ENCODE measurements at regions not wholly inside any gene's neighbourhood (a gene's known extent, or its start where the extent isn't known, plus 50 kb on each side); places are given as distances from the start of the nearest gene placed in this dataset.
"Not testable (repeated sequence)": the region's sequence is repeated elsewhere in the genome, so short reads cannot be mapped to it uniquely, and the experiment has no call there.

DNA sequence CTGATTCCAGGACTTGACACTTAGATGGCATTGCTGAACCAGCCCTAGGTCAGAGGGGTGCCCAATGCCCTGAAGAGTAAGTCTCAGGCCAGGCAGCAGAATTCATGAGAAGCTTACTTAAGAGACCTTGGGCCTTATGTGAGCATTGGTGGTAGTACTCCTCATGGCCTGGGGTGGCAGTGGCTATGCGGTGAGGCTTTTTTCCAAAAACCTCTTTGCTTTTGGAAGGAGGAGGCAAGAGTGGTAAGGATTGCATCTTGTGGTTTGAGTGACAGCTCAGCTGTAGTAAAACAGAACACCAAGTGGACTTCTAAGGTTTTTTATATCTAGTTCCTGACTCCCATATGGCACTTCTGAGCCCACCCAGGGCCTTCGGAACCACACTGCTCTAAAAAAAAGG is 459.0 kb upstream of the STEAP1 start:
- in situ Hi-C loops (cut with HindIII; ENCODE audit: low pct_ligation_motif_present, low sequenced_read_pairs): no loop called here
- TF ChIP-seq, protein P1, sequence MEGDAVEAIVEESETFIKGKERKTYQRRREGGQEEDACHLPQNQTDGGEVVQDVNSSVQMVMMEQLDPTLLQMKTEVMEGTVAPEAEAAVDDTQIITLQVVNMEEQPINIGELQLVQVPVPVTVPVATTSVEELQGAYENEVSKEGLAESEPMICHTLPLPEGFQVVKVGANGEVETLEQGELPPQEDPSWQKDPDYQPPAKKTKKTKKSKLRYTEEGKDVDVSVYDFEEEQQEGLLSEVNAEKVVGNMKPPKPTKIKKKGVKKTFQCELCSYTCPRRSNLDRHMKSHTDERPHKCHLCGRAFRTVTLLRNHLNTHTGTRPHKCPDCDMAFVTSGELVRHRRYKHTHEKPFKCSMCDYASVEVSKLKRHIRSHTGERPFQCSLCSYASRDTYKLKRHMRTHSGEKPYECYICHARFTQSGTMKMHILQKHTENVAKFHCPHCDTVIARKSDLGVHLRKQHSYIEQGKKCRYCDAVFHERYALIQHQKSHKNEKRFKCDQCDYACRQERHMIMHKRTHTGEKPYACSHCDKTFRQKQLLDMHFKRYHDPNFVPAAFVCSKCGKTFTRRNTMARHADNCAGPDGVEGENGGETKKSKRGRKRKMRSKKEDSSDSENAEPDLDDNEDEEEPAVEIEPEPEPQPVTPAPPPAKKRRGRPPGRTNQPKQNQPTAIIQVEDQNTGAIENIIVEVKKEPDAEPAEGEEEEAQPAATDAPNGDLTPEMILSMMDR (IDR thresholded peaks at IDR 0.05; ENCODE audit: low read depth, low read length, missing control alignments): no peak

DNA sequence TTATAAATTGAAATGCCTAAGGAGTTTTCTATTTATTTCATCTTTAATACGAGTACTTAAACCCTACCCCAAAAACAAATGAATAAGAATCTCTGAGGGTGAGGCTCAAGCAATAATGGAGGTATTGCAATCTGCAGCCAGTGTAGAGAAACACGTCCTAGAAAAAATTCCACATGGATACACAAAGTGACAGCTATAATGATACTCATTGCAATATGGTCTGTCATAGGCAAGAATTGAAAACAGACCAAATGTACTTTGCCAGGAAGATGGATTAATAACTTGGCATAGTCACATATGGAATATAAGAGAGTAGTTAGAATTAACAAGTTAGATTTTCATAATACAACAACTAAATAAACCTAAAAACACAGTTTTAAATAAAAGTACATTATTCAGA is 440.1 kb upstream of the STEAP1 start:
- no peak for DNase-seq
- Histone ChIP-seq H3K27me3 (replicated peaks) (no peaks in the 10 kb centered on the region), H3K36me3 (replicated peaks) (no peaks in the 10 kb centered on the region), H3K27ac (no peak overlapping the region), H3K4me3 (ENCODE audit: low read depth, low read length) (no peak overlapping the region)
- TF ChIP-seq, protein P1 (IDR thresholded peaks at IDR 0.05; ENCODE audit: low read depth, low read length, missing control alignments): no peak
- in situ Hi-C loops (cut with HindIII; ENCODE audit: low pct_ligation_motif_present, low sequenced_read_pairs): no loop called here

More for the DNA sequence above, 459.0 kb upstream of the STEAP1 start:
- no peak for DNase-seq
- Histone ChIP-seq H3K27ac (no peak overlapping the region), H3K27me3 (replicated peaks) (no peaks in the 10 kb centered on the region), H3K4me3 (ENCODE audit: low read depth, low read length) (no peak overlapping the region), H3K36me3 (replicated peaks) (no peaks in the 10 kb centered on the region)

DNA sequence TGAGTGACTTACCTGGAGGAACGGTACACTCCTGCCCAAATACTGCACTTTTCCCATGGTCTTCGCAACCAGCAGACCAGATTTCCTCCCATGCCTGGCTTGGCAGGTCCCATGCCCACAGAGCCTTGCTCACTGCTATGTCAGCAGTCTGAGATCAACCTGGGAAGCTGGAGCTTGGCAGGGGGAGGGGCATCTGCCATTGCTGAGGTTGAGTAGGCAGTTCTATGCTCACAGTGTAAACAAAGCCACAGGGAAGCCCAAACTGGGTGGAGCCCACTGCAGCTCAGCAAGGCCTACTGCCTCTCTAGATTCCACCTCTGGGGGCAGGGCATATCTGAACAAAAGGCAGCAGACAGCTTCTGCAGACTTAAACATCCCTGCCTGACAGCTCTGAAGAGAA is 435.3 kb upstream of the STEAP1 start:
- DNase-seq; in situ Hi-C loops (cut with HindIII; ENCODE audit: low pct_ligation_motif_present, low sequenced_read_pairs); H3K4me3 ChIP-seq (ENCODE audit: low read depth, low read length): not testable (repeated sequence)

DNA sequence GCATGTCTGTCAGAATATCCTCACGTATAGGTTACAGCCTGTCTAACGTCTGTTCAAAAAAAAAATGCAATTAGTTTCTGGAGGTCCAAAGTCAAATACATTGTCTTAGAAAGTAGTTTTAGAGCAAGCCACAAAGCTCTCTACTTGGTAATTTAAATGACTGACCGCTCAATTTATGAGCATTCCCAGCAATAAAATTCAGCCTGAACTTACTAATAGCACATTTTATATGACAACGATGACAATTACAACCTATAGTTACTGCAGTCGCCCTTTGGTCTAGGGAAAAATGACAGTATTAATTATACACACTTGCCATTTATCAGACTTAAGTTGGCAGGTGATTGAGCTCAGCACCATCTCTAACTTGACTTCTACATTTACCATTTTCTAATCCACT is 425.8 kb upstream of the STEAP1 start:
- H3K27ac ChIP-seq: no peak overlapping the region
- in situ Hi-C loops (cut with HindIII; ENCODE audit: low pct_ligation_motif_present, low sequenced_read_pairs): no loop called here
- TF ChIP-seq, protein P1 (IDR thresholded peaks at IDR 0.05; ENCODE audit: low read depth, low read length, missing control alignments): no peak

More for the DNA sequence above, 435.3 kb upstream of the STEAP1 start:
- H3K27me3 ChIP-seq (replicated peaks); H3K27ac ChIP-seq; H3K36me3 ChIP-seq (replicated peaks): not testable (repeated sequence)

DNA sequence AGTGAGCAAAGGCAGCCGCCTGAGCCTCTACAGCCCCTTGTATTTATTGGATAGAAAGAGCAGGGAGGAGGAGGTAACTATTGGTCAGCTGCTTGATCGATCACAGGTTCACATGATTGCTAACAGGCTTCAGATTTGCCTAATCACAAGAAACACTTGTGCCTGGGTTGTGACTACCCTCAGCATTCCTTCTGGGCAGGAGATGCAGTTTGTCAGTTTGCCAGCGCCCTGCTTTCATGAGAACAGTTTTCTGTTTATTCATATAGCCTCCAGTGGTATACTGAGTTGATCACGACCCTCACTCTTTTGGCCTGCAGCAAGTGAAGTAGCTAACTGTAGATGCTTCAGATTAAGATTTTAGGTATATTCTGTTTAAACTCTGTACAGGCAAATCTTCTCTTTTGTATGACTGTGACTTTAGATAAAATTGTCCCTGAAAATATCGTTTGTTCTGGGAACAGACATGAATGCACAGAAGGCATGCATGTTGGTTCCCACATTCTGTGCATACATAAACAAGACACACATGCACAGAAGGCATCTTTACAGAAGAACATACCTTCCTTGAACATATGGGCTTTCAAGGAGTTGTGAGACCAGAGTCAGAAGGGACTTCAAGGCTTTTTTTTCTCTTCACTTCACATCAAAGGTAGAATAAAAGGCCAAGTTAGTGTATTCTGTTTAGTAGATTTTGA is 422.4 kb upstream of the STEAP1 start:
- in situ Hi-C loops (cut with HindIII; ENCODE audit: low pct_ligation_motif_present, low sequenced_read_pairs): no loop called here
- Histone ChIP-seq H3K27ac (no peak overlapping the region), H3K27me3 (replicated peaks) (no peaks in the 10 kb centered on the region), H3K4me3 (ENCODE audit: low read depth, low read length) (no peak overlapping the region), H3K36me3 (replicated peaks) (no peaks in the 10 kb centered on the region)
- DNase-seq: no peak
- TF ChIP-seq, protein P1 (IDR thresholded peaks at IDR 0.05; ENCODE audit: low read depth, low read length, missing control alignments): no peak

More for the DNA sequence above, 425.8 kb upstream of the STEAP1 start:
- no peaks in the 10 kb centered on the region for H3K36me3 ChIP-seq (replicated peaks)
- H3K27me3 ChIP-seq (replicated peaks): no peaks in the 10 kb centered on the region
- DNase-seq: no peak
- no peak overlapping the region for H3K4me3 ChIP-seq (ENCODE audit: low read depth, low read length)

DNA sequence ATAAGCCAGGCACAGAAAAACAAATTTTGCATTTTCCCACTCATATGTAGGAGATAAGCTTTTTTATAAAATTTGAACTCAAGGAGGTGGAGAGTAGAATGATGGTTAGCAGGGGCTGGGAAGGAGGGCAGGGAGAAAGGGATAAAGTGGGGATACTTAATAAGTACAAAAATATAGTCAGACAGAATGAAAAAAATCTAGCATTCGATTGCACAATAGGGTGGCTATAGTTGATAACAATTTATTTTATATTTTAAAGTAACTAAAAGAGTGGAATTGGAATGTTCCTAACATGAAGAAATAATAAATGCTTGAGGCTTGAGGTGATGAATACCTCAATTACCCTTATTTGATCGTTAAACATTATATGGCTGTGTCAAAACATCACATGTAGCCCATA is 415.7 kb upstream of the STEAP1 start:
- no peak for DNase-seq
- no peak overlapping the region for H3K27ac ChIP-seq
- TF ChIP-seq, protein P1 (IDR thresholded peaks at IDR 0.05; ENCODE audit: low read depth, low read length, missing control alignments): no peak
- H3K4me3 ChIP-seq (ENCODE audit: low read depth, low read length): no peak overlapping the region
- no peaks in the 10 kb centered on the region for H3K36me3 ChIP-seq (replicated peaks)
- in situ Hi-C loops (cut with HindIII; ENCODE audit: low pct_ligation_motif_present, low sequenced_read_pairs): no loop called here
- no peaks in the 10 kb centered on the region for H3K27me3 ChIP-seq (replicated peaks)
